HG03565 (cell line): ENCODE measurements at regions not wholly inside any gene's neighbourhood (a gene's known extent, or its start where the extent isn't known, plus 50 kb on each side); places are given as distances from the start of the nearest gene placed in this dataset.
"Not testable (repeated sequence)": the region's sequence is repeated elsewhere in the genome, so short reads cannot be mapped to it uniquely, and the experiment has no call there.

ENCODE experiments used
- ATAC-seq: cut with Tn5 transposase; IDR thresholded peaks from one replicate; pipeline ENCODE4 v1.9.1; 2021; ENCODE audit warnings: mild to moderate bottlenecking, moderate library complexity; ENCODE audit not compliant: unreplicated experiment

- ATAC-seq: no peak
Measured at GRCh38 chr15:98263787-98264186, 303.3 kb downstream of the ARRDC4 start.

- ATAC-seq: no peak
Measured at GRCh38 chr15:98266295-98266694, 305.8 kb downstream of the ARRDC4 start.

- no peak for ATAC-seq
Measured at GRCh38 chr15:98268163-98268562, 307.7 kb downstream of the ARRDC4 start.

DNA sequence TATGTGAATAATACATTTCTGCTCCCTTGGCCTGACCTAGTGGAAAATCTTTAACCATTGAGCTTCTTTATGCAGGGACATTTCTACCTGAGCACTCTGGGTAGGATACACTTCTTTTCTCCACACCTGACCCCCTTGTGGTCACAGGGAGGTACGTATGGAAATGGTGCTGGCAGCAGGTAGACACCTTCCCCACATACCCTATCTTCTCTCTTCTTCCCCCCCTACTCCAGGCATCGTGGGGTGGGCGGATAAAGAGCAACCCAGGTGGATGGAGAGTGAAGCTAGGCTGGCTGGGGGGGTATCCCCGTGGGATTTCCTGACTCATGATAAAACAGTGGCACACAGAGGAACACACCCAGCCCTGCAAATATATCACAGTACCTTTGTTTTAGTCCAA, 312.1 kb downstream of the ARRDC4 start:
- no peak for ATAC-seq

DNA sequence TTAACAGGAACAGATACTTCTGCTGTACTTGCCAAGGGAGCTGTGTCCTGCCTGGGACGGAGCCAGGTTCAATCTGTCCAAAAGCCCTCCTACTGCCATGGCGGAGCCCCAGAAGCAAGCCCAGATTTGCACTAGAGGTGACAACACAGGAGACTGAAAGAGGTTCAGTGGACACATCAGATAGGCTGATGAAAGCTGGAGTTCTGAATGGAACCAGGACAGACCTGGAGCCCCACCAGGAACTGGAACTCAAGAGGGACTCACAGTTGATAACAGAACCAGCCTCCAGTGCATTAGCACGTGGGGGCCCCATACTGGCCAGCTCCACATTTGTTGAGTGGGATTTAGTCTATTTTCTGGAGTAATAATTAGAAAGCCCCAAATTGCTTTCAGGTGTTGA, 315.5 kb downstream of the ARRDC4 start:
- ATAC-seq: no peak

GRCh38 chr15:98277602-98278001, 317.1 kb downstream of the ARRDC4 start:
- ATAC-seq: no peak

GRCh38 chr15:98280284-98280975, 319.9 kb downstream of the ARRDC4 start:
- ATAC-seq: no peak

DNA sequence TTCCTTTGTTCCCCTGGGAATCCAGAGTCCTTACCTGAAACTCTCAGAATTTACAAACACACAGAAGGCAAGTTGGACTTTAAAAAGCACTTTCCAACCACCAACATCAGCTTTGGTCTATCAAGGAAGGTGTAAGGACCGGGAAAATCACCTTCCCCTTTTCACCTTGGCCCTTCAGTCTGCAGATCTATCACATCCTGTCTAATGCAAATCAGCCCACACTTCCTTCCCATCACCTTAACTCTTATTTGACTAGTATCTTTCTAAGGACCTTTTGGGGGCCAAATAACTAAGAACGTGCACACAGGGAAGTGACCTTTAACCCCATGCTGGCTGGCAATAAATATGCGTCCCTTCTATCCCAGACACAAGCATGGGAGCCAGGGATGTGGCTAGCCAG, 320.6 kb downstream of the ARRDC4 start:
- ATAC-seq: no peak

DNA sequence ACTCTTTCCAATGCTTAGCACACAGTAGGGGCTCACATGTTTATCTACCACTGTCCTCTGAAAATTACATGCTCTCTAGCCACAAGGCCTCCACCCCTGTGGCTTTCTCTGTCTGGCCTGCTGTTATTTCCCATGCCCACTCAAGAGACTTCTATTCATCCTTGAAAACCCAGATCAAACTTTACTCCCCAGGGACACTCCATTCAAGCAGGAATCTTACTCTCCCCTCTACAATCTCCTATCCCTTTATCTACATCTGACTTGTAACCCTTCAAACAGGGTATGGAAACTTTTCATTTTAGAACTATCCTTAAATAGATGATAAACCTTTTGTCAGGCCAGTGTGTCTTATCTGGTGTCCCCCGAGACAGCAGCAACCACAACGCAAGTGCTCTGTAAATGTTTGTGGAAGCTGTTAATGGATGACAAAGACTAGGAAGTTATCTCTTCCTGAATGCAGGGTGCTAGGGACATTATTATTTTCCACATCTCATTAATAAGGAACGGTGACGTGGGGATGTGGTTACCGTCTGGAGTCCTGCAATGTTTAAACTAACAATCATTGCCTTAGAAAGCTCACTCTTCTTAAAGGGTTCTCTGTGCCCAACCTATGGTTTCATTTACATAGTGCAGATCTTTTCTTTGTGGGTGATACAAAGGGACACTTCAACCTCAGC, 322.3 kb downstream of the ARRDC4 start:
- no peak for ATAC-seq

DNA sequence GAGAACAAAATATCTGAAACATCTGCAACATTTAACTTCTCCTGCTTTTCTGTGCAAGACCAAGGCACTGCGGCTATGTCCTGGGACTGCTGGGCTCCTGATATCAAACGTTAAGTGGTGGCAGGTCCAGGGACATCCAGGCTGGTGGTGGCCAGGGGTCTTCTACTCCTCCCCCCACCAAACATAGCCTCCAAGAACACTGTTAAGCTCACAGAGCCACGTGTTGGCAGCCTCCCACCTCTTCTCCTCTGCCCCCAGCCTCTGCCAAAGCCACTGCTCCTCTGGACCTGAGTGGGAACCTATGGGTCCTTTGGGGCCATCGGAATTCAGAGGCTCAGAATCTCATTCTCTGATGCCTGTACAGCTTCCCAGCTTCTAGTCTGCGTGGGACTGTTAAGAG, 325.7 kb downstream of the ARRDC4 start:
- no peak for ATAC-seq

- no peak for ATAC-seq
Measured at GRCh38 chr15:98286831-98287230, 326.3 kb downstream of the ARRDC4 start.

DNA sequence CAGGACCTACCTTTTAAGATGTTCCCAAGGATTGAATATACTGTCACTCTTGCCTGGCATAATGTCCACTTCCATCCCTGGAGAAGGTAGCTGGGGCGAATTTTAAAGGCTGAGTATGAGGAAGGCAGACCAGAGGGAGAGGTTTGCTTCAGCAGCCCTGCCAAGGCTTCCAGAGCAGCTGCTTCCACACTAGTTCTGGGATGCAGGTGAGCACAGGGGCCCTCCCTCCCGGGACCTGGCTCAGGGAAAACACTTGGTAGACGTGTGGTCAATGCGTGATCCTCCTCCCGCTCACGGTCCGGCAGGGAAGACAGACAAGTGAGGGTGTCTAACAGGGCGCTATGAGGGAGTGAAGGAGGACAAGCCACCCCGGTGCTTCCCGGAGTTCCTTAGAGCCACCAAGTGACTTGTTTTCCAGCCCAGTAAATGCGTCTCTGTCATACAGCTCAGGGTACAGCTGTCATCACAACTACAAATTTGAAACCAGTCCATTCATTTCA, 327.6 kb downstream of the ARRDC4 start:
- no peak for ATAC-seq

DNA sequence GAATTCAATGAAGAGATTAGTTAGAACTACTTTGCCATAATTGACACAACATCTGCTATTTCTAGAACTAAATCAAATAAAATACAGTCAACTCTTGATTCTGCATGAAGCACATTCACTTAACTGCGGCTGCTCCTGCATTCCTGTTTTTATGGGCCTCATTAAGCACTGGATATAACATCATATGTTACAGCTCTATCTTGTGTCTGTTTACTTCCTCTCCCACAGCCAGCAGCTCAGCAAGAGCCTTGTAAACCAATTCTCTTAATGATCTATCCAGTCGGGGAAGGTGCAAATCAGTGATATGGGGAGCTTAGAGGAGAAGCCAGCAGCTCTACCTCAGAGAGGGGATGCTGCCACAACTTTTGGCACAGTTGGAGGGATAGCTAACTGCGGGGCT, 329.2 kb downstream of the ARRDC4 start:
- ATAC-seq: no peak

- ATAC-seq: peak; percentile 74
Measured at GRCh38 chr15:98292442-98293240, 332.1 kb downstream of the ARRDC4 start.

DNA sequence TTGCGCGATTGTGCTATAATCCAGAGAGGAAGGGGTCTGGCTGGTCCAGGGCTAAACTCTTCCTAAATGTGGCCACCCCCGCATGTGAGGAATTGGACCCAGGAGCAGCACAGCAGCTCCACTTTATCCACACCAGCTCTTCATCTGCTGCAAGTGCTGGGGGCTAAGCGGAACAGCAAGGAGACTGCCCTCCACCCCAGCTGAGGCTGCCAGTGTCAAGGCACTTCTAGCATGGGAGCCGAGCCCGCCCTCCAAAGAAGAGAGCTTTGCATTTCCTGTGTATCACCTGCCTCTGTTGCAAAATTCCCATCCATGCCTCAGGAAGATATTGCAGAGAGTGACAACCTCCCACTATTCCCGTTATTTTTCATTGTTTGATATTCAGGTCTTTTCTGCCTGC, 333.6 kb downstream of the ARRDC4 start:
- no peak for ATAC-seq

DNA sequence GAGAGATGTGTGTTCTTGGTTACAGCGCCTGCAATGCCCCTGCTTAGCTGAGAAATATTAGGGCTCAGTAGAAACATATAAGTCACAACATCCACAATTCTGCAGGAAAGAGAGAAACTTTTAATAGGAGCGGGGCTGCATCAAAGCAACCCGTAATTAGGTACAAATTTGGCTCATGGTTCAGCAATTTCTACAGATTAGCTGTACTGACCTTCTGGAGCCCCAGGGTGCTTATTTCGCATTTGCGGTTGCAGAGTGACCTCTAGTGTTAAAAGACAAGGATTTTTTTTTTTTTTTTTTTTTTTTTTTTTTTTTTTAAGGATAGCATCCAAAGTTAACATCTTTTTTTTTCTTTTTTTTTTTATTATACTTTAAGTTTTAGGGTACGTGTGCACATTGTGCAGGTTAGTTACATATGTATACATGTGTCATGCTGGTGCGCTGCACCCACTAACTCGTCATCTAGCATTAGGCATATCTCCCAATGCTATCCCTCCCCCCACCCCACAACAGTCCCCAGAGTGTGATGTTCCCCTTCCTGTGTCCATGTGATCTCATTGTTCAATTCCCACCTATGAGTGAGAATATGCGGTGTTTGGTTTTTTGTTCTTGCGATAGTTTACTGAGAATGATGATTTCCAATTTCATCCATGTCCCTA, 334.7 kb downstream of the ARRDC4 start:
- not testable (repeated sequence) for ATAC-seq

DNA sequence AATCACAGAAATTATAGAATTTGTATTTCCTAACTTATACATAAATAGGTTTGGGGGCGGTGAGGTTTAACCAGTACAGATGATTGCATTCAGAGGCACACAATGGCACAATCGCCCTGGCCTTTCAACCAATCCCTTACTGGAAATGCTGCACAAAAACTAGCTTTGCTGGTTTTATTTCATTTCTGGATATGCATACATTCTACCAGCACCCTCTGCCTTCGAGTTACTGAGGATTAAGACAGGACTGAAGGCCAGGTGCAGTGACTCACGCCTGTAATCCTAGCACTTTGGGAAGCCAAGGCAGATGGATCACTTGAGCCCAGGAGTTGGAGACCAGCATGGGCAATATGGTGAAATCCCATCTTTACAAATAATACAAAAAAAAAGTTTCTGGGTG, 336.1 kb downstream of the ARRDC4 start:
- no peak for ATAC-seq

GRCh38 chr15:98304371-98304770, 343.9 kb downstream of the ARRDC4 start:
- ATAC-seq: no peak

- no peak for ATAC-seq
Measured at GRCh38 chr15:98308117-98308516, 340.2 kb upstream of the IGF1R start.

DNA sequence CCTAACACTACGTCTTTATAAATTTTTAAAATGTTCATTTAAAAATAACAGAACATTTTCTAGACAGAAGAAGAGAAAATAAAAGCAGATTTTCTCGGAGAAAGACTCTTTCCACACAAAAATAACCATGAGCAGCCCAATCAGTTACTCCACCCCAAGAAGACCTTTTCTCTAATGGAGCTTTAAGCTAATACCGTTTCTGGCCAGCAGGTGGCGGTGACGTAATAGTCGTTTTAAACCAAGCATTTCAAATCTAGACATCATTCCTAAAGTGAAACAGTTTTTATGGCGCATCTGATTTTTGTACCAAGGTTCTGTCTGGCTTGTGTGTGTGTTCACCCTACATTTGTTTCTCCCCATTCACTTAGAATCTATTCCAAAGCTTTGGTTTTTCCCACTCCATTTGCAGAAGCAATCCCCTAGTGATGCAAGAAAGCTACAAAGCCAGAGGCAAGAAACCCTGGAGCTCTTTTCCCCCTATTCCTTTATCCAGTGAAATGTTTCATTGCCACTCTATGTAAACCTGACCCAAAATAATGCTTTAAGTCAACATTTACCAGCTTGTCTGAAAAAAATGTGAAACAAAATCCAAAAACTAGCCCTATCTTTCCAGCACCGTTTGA, 336.7 kb upstream of the IGF1R start:
- peak; percentile 87 for ATAC-seq

DNA sequence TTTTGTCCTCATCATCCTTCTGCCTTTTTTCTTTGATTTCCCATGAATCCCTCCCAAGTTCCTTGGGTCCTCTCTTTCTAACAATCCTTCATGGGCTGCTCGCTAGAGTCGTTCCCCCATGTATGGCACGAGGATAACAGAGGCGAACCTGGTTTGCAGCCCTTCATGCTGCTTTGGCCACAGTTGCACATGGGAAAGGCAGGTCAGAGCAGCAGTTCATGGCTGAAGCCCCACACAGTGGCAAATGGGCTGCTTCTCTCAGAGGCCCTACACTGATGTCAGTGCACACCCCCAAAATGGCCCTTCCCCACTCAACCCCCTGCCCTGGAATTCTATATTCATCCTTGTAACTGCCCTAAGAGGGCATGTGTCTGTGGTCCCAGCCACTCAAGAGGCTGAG, 335.4 kb upstream of the IGF1R start:
- no peak for ATAC-seq
